HG03439 (cell line): ENCODE measurements at regions not wholly inside any gene's neighbourhood (a gene's known extent, or its start where the extent isn't known, plus 50 kb on each side); places are given as distances from the start of the nearest gene placed in this dataset.
"Not testable (repeated sequence)": the region's sequence is repeated elsewhere in the genome, so short reads cannot be mapped to it uniquely, and the experiment has no call there.

Experiments used
- ATAC-seq: cut with Tn5 transposase; IDR thresholded peaks from one replicate; pipeline ENCODE4 v1.9.1; 2021; ENCODE audit warnings: mild to moderate bottlenecking, moderate library complexity; ENCODE audit not compliant: unreplicated experiment

GRCh38 chr20:4441871-4442270 lies 192.8 kb upstream of the ADRA1D start:
- no peak for ATAC-seq

- ATAC-seq: no peak
Measured at GRCh38 chr20:4441191-4441590, 192.1 kb upstream of the ADRA1D start.

GRCh38 chr20:4439461-4439860 lies 190.4 kb upstream of the ADRA1D start:
- no peak for ATAC-seq

GRCh38 chr20:4437131-4437530 lies 188.0 kb upstream of the ADRA1D start:
- no peak for ATAC-seq

GRCh38 chr20:4435671-4436455 lies 186.8 kb upstream of the ADRA1D start:
- no peak for ATAC-seq

- ATAC-seq: no peak
Measured at GRCh38 chr20:4435225-4435624, 186.1 kb upstream of the ADRA1D start.

- ATAC-seq: no peak
Measured at GRCh38 chr20:4434681-4435080, 185.6 kb upstream of the ADRA1D start.

- no peak for ATAC-seq
Measured at GRCh38 chr20:4431446-4431845, 182.4 kb upstream of the ADRA1D start.

GRCh38 chr20:4430826-4431225 lies 181.7 kb upstream of the ADRA1D start:
- ATAC-seq: not testable (repeated sequence)

GRCh38 chr20:4427940-4428586 lies 179.0 kb upstream of the ADRA1D start:
- ATAC-seq: no peak

GRCh38 chr20:4418141-4418540 lies 169.1 kb upstream of the ADRA1D start:
- no peak for ATAC-seq

GRCh38 chr20:4415281-4415680 lies 166.2 kb upstream of the ADRA1D start:
- no peak for ATAC-seq

GRCh38 chr20:4413314-4414049 lies 164.4 kb upstream of the ADRA1D start:
- ATAC-seq: no peak

- no peak for ATAC-seq
Measured at GRCh38 chr20:4412216-4412615, 163.1 kb upstream of the ADRA1D start.

GRCh38 chr20:4411744-4412143 lies 162.7 kb upstream of the ADRA1D start:
- no peak for ATAC-seq

GRCh38 chr20:4406627-4407026 lies 157.5 kb upstream of the ADRA1D start:
- no peak for ATAC-seq

- no peak for ATAC-seq
Measured at GRCh38 chr20:4401601-4402000, 152.5 kb upstream of the ADRA1D start.

- no peak for ATAC-seq
Measured at GRCh38 chr20:4384961-4385360, 135.9 kb upstream of the ADRA1D start.

- no peak for ATAC-seq
Measured at GRCh38 chr20:4383961-4384360, 134.9 kb upstream of the ADRA1D start.

GRCh38 chr20:4375881-4376280 lies 126.8 kb upstream of the ADRA1D start:
- ATAC-seq: no peak

- no peak for ATAC-seq
Measured at GRCh38 chr20:4373454-4373853, 124.4 kb upstream of the ADRA1D start.
